Prostate gland (tissue), 2 donors: ENCODE measurements at regions not wholly inside any gene's neighbourhood (a gene's known extent, or its start where the extent isn't known, plus 50 kb on each side); places are given as distances from the start of the nearest gene placed in this dataset.

ENCODE experiments used
- DNase-seq: peaks from one replicate; pipeline ENCODE4 v3.0.0-alpha.2; 2019; ENCODE audit warnings: low spot score
- H3K27ac ChIP-seq, 2 donors: fragments of 200-600 bp; sonication (generic); 2 replicates each; pipeline ENCODE4 v1.5.1; 2017 to 2019
- H3K27me3 ChIP-seq: fragments of 200-600 bp; sonication (generic); replicated peaks from 2 replicates; pipeline ENCODE4 v1.5.1; 2019; ENCODE audit not compliant: insufficient read depth
- H3K36me3 ChIP-seq, 2 donors: fragments of 200-600 bp; sonication (generic); 1 replicate in 1 of 2; 2 replicates in 1 of 2; pipeline versions ENCODE4 v1.5.1 to v1.8.1; 2017 to 2019
- H3K4me1 ChIP-seq: fragments of 200-600 bp; sonication (generic); replicated peaks from 2 replicates; pipeline ENCODE4 v1.5.1; 2019
- H3K4me3 ChIP-seq, 2 donors: fragments of 200-600 bp; sonication (generic); 2 replicates each; pipeline ENCODE4 v1.5.1; 2017 to 2019
- H3K9me3 ChIP-seq: fragments of 200-600 bp; sonication (generic); 2 replicates; pipeline ENCODE4 v1.5.1; 2017
- CTCF ChIP-seq, 4 experiments: fragments of 200-600 bp in 2 of 4; fragments of 450-650 bp in 2 of 4; sonication (generic) in 2 of 4; IDR thresholded peaks; 1 replicate in 3 of 4; 2 replicates in 1 of 4; pipeline ENCODE4 v1.5.1; 2016 to 2019; ENCODE audit warnings: antibody characterized with exemption in 4 of 4, mild to moderate bottlenecking in 2 of 4, moderate library complexity in 2 of 4
- POLR2A ChIP-seq: fragments of 450-650 bp; IDR thresholded peaks from one replicate; pipeline ENCODE4 v1.6.1; 2016; ENCODE audit warnings: antibody characterized with exemption, mild to moderate bottlenecking
- POLR2AphosphoS5 ChIP-seq: sonication (generic); formaldehyde crosslinking; IDR thresholded peaks from one replicate; pipeline ENCODE4 v1.6.1; 2017; ENCODE audit warnings: antibody characterized with exemption
- WGBS: methylation state at CpG from one replicate; pipeline ENCODE4 v1.1.5; 2018; 5-methylcytosine and 5-hydroxymethylcytosine counted together
- intact Hi-C: fragments of 100-400 bp; cut with DNase I; formaldehyde crosslinking; loops from one replicate; pipeline ENCODE4 v1.14.2; 2022

GRCh38 chr16:65185241-65185778 lies 63.4 kb upstream of the CDH11 start:
- no peaks in the 10 kb centered on the region for H3K4me1 ChIP-seq
- H3K27ac ChIP-seq, result no peak overlapping the region
- H3K4me3 ChIP-seq, result no peak overlapping the region
- no peak for DNase-seq
- no peaks in the 10 kb centered on the region for H3K27me3 ChIP-seq
- no peaks in the 10 kb centered on the region for H3K9me3 ChIP-seq
- H3K36me3 ChIP-seq, result no peaks in the 10 kb centered on the region
- 46% methylated on average over 3 of the region's 3 CpGs for WGBS
- TF ChIP-seq POLR2AphosphoS5 (no peak), CTCF (IDR thresholded peaks at IDR 0.05) (no peak), POLR2A (no peak)
- intact Hi-C loops, result no loop called here

- Histone ChIP-seq H3K27ac (no peak overlapping the region), H3K4me1 (no peaks in the 10 kb centered on the region), H3K9me3 (no peaks in the 10 kb centered on the region), H3K27me3 (no peaks in the 10 kb centered on the region), H3K4me3 (no peak overlapping the region), H3K36me3 (no peaks in the 10 kb centered on the region)
- intact Hi-C loops, result no loop called here
- 48% methylated on average over 4 of the region's 4 CpGs for WGBS
- DNase-seq, result no peak
- TF ChIP-seq POLR2AphosphoS5 (no peak), POLR2A (no peak), CTCF (IDR thresholded peaks at IDR 0.05) (no peak)
These were observed 59.3 kb upstream of the CDH11 start for GRCh38 chr16:65181071-65181561.

GRCh38 chr16:65178151-65178550 lies 56.3 kb upstream of the CDH11 start:
- 75% methylated on average over 4 of the region's 4 CpGs for WGBS
- TF ChIP-seq CTCF (IDR thresholded peaks at IDR 0.05) (no peak), POLR2A (no peak), POLR2AphosphoS5 (no peak)
- Histone ChIP-seq H3K36me3 (no peaks in the 10 kb centered on the region), H3K27ac (no peak overlapping the region), H3K4me3 (no peak overlapping the region), H3K27me3 (no peaks in the 10 kb centered on the region), H3K4me1 (no peaks in the 10 kb centered on the region), H3K9me3 (no peaks in the 10 kb centered on the region)
- DNase-seq, result no peak
- intact Hi-C loops, result no loop called here

- no peaks in the 10 kb centered on the region for H3K4me1 ChIP-seq
- no peak for DNase-seq
- 54% methylated on average over 6 of the region's 6 CpGs for WGBS
- intact Hi-C loops, result no loop called here
- TF ChIP-seq POLR2AphosphoS5 (no peak), POLR2A (no peak), CTCF (IDR thresholded peaks at IDR 0.05) (no peak)
- H3K27me3 ChIP-seq, result no peaks in the 10 kb centered on the region
- H3K27ac ChIP-seq, result no peak overlapping the region
- no peaks in the 10 kb centered on the region for H3K9me3 ChIP-seq
- no peak overlapping the region for H3K4me3 ChIP-seq
- H3K36me3 ChIP-seq, result no peaks in the 10 kb centered on the region
These were observed 54.7 kb upstream of the CDH11 start for GRCh38 chr16:65176603-65177002.

- intact Hi-C loops, result no loop called here
- WGBS, result 61% methylated on average over 2 of the region's 2 CpGs
- Histone ChIP-seq H3K4me1 (no peaks in the 10 kb centered on the region), H3K4me3 (no peak overlapping the region), H3K36me3 (no peaks in the 10 kb centered on the region), H3K9me3 (no peaks in the 10 kb centered on the region), H3K27ac (no peak overlapping the region), H3K27me3 (no peaks in the 10 kb centered on the region)
- TF ChIP-seq CTCF (IDR thresholded peaks at IDR 0.05) (no peak), POLR2AphosphoS5 (no peak), POLR2A (no peak)
- no peak for DNase-seq
These were observed 50.5 kb upstream of the CDH11 start for GRCh38 chr16:65172356-65172755.
